GM18517 (cell line): ENCODE measurements at regions not wholly inside any gene's neighbourhood (a gene's known extent, or its start where the extent isn't known, plus 50 kb on each side); places are given as distances from the start of the nearest gene placed in this dataset.

Experiments
- ATAC-seq: cut with Tn5 transposase; IDR thresholded peaks from one replicate; pipeline ENCODE4 v1.9.1; 2021; ENCODE audit warnings: mild to moderate bottlenecking, moderate library complexity; ENCODE audit not compliant: unreplicated experiment

- ATAC-seq: no peak
Observed at GRCh38 chr4:173934933-173935620, 348.4 kb downstream of the FBXO8 start.

GRCh38 chr4:173934201-173934600 is 349.3 kb downstream of the FBXO8 start:
- ATAC-seq: no peak

- no peak for ATAC-seq
Observed at GRCh38 chr4:173932701-173933100, 350.8 kb downstream of the FBXO8 start.

- ATAC-seq: no peak
Observed at GRCh38 chr4:173930329-173930967, 353.0 kb downstream of the FBXO8 start.

GRCh38 chr4:173929921-173930320 is 353.5 kb downstream of the FBXO8 start:
- ATAC-seq: no peak

GRCh38 chr4:173924561-173924960 is 358.9 kb downstream of the FBXO8 start:
- ATAC-seq: peak; percentile 70

GRCh38 chr4:173919861-173920260 is 363.6 kb downstream of the FBXO8 start:
- ATAC-seq: no peak

GRCh38 chr4:173919196-173919595 is 364.3 kb downstream of the FBXO8 start:
- ATAC-seq: no peak

- no peak for ATAC-seq
Observed at GRCh38 chr4:173917255-173917960, 366.1 kb downstream of the FBXO8 start.

- ATAC-seq: no peak
Observed at GRCh38 chr4:173913496-173913895, 370.0 kb downstream of the FBXO8 start.

- no peak for ATAC-seq
Observed at GRCh38 chr4:173912384-173912783, 371.1 kb downstream of the FBXO8 start.

GRCh38 chr4:173910891-173911290 is 372.6 kb downstream of the FBXO8 start:
- no peak for ATAC-seq

- ATAC-seq: no peak
Observed at GRCh38 chr4:173909294-173909693, 374.2 kb downstream of the FBXO8 start.

- ATAC-seq: no peak
Observed at GRCh38 chr4:173899813-173900212, 369.8 kb upstream of the HAND2 start.

- no peak for ATAC-seq
Observed at GRCh38 chr4:173891072-173891471, 361.0 kb upstream of the HAND2 start.

GRCh38 chr4:173883821-173884220 is 353.8 kb upstream of the HAND2 start:
- no peak for ATAC-seq

- no peak for ATAC-seq
Observed at GRCh38 chr4:173880897-173881296, 350.9 kb upstream of the HAND2 start.

- ATAC-seq: no peak
Observed at GRCh38 chr4:173879509-173879908, 349.5 kb upstream of the HAND2 start.

- no peak for ATAC-seq
Observed at GRCh38 chr4:173878701-173879100, 348.7 kb upstream of the HAND2 start.

GRCh38 chr4:173871643-173872042 is 341.6 kb upstream of the HAND2 start:
- ATAC-seq: no peak

GRCh38 chr4:173866322-173867026 is 336.4 kb upstream of the HAND2 start:
- ATAC-seq: no peak
